ENCODE measurements at regions not wholly inside any gene's neighbourhood (a gene's known extent, or its start where the extent isn't known, plus 50 kb on each side); places are given as distances from the start of the nearest gene placed in this dataset.

DNA sequence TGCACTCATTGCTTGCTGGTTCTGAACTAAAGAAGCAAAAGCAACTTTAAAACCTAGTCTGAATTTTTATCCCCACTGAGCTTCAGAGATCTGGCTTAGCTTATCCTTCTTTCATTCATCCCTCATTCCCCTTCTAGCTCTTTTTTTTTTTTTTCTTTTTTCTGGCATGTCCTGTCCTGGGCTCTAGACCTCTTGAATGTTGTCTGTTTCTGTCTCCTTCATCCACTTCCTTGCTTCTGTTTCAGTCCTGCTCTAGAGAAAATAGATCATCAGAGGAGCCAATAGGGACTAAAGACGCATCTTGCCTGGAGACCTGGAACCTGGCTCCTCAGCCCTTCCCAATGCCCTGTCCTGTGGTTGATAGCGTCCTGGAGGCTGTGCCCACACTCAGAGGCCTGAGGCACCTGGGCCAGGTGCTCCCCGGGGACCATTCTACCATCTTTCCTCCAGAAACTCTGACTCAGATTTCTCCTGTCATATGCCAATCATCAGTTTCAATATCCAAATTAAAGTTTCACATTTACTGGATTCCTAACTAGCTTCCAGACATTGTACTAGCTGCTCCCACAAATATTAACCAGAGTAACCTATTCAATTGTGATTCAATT lies 115.7 kb upstream of the GATB start:
- no peak for TF ChIP-seq POLR2A (IDR thresholded peaks at IDR 0.05)
- TF ChIP-seq, protein P1, sequence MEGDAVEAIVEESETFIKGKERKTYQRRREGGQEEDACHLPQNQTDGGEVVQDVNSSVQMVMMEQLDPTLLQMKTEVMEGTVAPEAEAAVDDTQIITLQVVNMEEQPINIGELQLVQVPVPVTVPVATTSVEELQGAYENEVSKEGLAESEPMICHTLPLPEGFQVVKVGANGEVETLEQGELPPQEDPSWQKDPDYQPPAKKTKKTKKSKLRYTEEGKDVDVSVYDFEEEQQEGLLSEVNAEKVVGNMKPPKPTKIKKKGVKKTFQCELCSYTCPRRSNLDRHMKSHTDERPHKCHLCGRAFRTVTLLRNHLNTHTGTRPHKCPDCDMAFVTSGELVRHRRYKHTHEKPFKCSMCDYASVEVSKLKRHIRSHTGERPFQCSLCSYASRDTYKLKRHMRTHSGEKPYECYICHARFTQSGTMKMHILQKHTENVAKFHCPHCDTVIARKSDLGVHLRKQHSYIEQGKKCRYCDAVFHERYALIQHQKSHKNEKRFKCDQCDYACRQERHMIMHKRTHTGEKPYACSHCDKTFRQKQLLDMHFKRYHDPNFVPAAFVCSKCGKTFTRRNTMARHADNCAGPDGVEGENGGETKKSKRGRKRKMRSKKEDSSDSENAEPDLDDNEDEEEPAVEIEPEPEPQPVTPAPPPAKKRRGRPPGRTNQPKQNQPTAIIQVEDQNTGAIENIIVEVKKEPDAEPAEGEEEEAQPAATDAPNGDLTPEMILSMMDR (IDR thresholded peaks at IDR 0.05 in 8 of 11, conservative IDR thresholded peaks at IDR 0.05 in 3 of 11), result no peak
